ENCODE measurements at regions not wholly inside any gene's neighbourhood (a gene's known extent, or its start where the extent isn't known, plus 50 kb on each side); places are given as distances from the start of the nearest gene placed in this dataset.

GRCh38 chr5:4698596-4698995 is 441.5 kb upstream of the ADAMTS16 start:
- TF ChIP-seq REST (IDR thresholded peaks at IDR 0.05; ENCODE audit: insufficient read depth in 1 of 2, low read depth in 2 of 2, low read length in 2 of 2), result no peak
- TF ChIP-seq TAF1 (IDR thresholded peaks at IDR 0.05; ENCODE audit: borderline replicate concordance, insufficient read depth, low read length), result no peak

All from PFSK-1 (cell line).